ENCODE measurements at regions not wholly inside any gene's neighbourhood (a gene's known extent, or its start where the extent isn't known, plus 50 kb on each side); places are given as distances from the start of the nearest gene placed in this dataset.

- TF ChIP-seq CTCF (IDR thresholded peaks at IDR 0.05; ENCODE audit: extremely low read depth, missing control alignments): no peak
- DNase-seq (ENCODE audit: low spot score): no peak
Measured at GRCh38 chr12:13744561-13744960, 236.8 kb downstream of the GRIN2B start.

GRCh38 chr12:13740149-13740545 lies 241.3 kb downstream of the GRIN2B start:
- no peak for TF ChIP-seq CTCF (IDR thresholded peaks at IDR 0.05; ENCODE audit: extremely low read depth, missing control alignments)
- DNase-seq (ENCODE audit: low spot score): no peak

GRCh38 chr12:13735734-13736133 lies 245.7 kb downstream of the GRIN2B start:
- DNase-seq (ENCODE audit: low spot score): no peak
- TF ChIP-seq CTCF (IDR thresholded peaks at IDR 0.05; ENCODE audit: extremely low read depth, missing control alignments): no peak

GRCh38 chr12:13734584-13735152 lies 246.7 kb downstream of the GRIN2B start:
- no peak for DNase-seq (ENCODE audit: low spot score)
- TF ChIP-seq CTCF (IDR thresholded peaks at IDR 0.05; ENCODE audit: extremely low read depth, missing control alignments): no peak

- TF ChIP-seq CTCF (IDR thresholded peaks at IDR 0.05; ENCODE audit: extremely low read depth, missing control alignments): no peak
- no peak for DNase-seq (ENCODE audit: low spot score)
Measured at GRCh38 chr12:13727707-13728195, 253.7 kb downstream of the GRIN2B start.

- no peak for TF ChIP-seq CTCF (IDR thresholded peaks at IDR 0.05; ENCODE audit: extremely low read depth, missing control alignments)
- DNase-seq (ENCODE audit: low spot score): no peak
Measured at GRCh38 chr12:13725049-13725448, 256.4 kb downstream of the GRIN2B start.

- TF ChIP-seq CTCF (IDR thresholded peaks at IDR 0.05; ENCODE audit: extremely low read depth, missing control alignments): no peak
- DNase-seq (ENCODE audit: low spot score): no peak
Measured at GRCh38 chr12:13724136-13724535, 257.3 kb downstream of the GRIN2B start.
